ENCODE measurements at regions not wholly inside any gene's neighbourhood (a gene's known extent, or its start where the extent isn't known, plus 50 kb on each side); places are given as distances from the start of the nearest gene placed in this dataset.
"Not testable (repeated sequence)": the region's sequence is repeated elsewhere in the genome, so short reads cannot be mapped to it uniquely, and the experiment has no call there.

DNA sequence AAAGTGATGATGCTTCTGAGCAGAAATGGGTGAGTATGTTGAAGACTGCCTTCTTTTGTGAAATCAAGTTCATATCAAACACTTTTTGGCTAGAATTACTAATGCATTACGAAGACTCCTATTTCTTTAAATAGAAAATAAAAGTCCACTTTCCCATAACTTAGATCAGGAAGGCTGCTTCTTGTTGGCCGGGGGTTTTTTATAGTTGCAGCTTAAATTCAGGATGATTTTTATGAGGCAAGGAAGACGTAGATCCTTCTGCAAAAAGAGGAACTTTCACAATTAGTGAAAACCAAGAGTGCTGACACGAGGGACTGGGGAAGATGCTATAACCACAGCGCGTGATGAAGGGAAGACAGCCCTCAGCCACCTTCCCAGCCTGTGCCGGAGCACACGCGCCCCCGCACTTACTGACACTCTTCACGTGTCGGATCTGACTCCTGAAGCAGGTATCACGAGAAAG lies 206.1 kb upstream of the PRDM1 start:
- DNase-seq (ENCODE audit: low spot score) = peak; percentile 22

- DNase-seq (ENCODE audit: low spot score) = no peak
These were observed 207.0 kb upstream of the PRDM1 start for GRCh38 chr6:105879146-105879545.

DNA sequence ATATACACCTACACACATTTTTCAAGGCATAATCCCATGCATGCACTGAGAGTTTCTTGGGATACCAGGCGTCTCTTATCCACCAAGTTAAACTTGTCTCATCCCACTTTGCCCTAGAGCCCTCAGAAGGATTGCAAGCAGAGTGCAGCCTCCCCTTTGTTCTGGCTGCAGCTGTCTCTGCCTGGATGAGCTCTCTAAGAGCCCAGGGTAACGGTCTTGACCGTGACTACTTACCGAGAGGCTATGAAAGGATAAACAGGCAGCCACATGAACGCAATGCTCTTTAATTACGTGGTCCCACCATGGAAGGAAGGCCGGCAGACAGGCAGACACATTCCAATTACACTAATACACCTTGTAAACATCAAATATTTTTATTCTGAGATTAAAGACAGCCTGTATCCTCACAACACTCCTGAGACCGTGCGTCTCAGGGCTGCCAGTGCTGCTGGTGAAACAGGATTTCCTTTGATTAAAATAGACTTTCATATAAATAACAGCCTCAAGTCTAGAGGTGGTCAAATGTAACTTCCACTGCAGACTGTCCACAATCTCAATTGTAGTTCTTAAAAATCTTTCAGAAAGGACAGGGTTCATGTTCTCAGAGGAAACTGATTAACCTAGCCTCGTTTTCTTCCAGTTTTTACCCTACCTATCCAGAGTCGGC lies 210.0 kb upstream of the PRDM1 start:
- DNase-seq (ENCODE audit: low spot score) = no peak

DNA sequence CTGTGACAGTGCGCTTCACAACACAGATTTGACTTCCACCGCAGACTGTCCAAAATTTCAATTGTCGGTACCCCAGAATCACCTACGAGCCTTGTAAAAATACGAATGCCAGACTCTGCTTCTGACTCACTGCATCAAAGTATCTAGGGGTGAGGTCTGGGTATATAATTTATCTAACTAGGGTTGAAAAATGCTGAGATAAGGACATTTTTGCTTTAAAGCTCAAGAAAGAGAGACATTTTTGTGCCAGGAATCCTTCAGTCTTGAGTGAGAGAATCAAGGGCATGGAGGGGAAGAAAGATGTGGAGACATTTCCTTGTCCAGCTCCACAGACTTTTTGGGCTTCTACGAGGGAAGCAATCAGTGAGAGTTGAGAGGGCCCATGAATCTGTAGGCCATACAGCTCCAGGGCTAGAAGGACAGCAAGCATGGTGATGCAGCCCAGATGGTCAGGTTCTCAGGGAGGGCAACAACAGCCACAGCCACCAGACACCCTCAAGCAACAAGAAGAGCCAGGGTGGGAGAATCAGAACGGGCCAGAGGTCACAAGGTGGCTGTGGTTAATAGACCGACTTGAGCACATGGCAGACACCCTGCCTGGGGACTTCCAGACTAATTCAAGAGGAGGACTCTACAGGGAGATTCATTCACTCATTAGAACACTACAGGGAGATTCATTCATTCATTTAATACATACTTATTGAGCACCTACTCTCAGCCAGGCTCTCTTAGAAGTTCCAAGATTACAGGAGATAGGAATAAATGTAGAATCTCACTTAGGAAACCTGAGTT lies 211.1 kb upstream of the PRDM1 start:
- no peak for DNase-seq (ENCODE audit: low spot score)

DNA sequence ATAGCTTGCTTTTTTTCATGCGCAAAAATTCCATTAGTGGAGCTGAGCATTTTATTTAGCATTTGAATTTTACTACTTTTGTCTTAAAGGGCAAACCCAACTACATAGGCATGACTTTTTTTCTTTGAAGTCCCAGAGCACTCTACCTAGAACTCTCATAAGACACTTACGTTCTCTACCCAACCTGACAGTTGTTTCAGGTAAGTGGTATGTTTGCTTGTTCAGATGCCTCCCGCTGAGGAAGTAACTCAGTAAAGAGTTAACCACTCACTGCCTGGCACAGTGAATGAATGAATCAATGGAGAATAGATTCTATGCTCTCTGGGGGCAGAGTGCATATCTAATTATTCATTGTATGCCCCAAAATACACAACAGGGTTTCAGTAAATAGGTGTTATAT lies 212.3 kb upstream of the PRDM1 start:
- DNase-seq (ENCODE audit: low spot score) = no peak

- DNase-seq (ENCODE audit: low spot score) = no peak
These were observed 212.9 kb upstream of the PRDM1 start for GRCh38 chr6:105873211-105873704.

- DNase-seq (ENCODE audit: low spot score) = no peak
These were observed 213.9 kb upstream of the PRDM1 start for GRCh38 chr6:105872249-105872648.

GRCh38 chr6:105871542-105871941 lies 214.6 kb upstream of the PRDM1 start:
- DNase-seq (ENCODE audit: low spot score) = no peak

GRCh38 chr6:105869835-105870440 lies 216.2 kb upstream of the PRDM1 start:
- DNase-seq (ENCODE audit: low spot score) = no peak

GRCh38 chr6:105868823-105869460 lies 217.2 kb upstream of the PRDM1 start:
- DNase-seq (ENCODE audit: low spot score) = no peak

GRCh38 chr6:105867821-105868220 lies 218.3 kb upstream of the PRDM1 start:
- DNase-seq (ENCODE audit: low spot score) = no peak

GRCh38 chr6:105867277-105867676 lies 218.9 kb upstream of the PRDM1 start:
- no peak for DNase-seq (ENCODE audit: low spot score)

GRCh38 chr6:105862936-105863607 lies 223.1 kb upstream of the PRDM1 start:
- no peak for DNase-seq (ENCODE audit: low spot score)

DNA sequence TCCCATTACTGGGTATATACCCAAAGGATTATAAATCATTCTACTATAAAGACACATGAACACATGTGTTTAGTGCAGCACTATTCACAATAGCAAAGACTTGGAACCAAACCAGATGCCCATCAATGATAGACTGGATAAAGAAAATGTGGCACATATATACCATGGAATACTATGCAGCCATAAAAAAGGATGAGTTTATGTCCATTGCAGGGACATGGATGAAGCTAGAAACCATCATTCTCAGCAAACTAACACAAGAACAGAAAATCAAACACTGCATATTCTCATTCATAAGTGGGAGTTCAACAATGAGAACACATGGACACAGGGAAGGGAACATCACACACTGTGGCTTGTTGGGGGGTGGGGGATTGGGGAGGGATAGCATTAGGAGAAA lies 225.2 kb upstream of the PRDM1 start:
- DNase-seq (ENCODE audit: low spot score) = not testable (repeated sequence)

GRCh38 chr6:105859457-105859856 lies 226.7 kb upstream of the PRDM1 start:
- no peak for DNase-seq (ENCODE audit: low spot score)

- DNase-seq (ENCODE audit: low spot score) = not testable (repeated sequence)
These were observed 227.5 kb upstream of the PRDM1 start for GRCh38 chr6:105858639-105859038.

DNA sequence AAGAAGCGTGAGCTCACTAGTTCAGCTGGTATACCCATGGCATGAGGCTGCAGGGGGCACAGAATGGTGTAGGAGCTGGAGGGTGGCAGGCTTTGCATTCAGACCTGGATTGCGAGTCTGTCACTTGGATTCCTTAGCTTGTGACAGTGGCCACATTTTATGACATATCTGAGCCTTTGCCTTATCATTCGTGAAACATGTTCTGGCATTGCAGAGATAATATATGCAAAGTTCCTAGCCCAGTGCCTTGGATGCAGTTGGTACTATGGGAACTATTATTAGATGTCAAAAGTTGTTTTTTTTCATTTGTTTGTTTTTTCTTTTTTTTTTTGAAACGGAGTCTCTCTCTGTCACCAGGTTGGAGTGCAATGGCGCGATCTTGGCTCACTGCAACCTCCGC lies 230.7 kb upstream of the PRDM1 start:
- DNase-seq (ENCODE audit: low spot score) = no peak

DNA sequence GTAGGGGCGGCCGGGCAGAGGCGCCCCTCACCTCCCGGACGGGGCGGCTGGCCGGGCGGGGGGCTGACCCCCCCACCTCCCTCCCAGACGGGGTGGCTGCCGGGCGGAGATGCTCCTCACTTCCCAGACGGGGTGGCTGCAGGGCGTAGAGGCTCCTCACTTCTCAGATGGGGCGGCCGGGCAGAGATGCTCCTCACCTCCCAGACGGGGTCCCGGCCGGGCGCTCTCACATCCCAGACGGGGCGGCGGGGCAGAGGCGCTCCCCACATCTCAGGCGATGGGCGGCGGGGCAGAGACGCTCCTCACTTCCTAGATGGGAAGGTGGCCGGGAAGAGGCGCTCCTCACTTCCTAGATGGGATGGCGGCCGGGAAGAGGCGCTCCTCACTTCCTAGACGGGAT lies 232.2 kb upstream of the PRDM1 start:
- not testable (repeated sequence) for DNase-seq (ENCODE audit: low spot score)

GRCh38 chr6:105851606-105852005 lies 234.5 kb upstream of the PRDM1 start:
- DNase-seq (ENCODE audit: low spot score) = no peak

DNA sequence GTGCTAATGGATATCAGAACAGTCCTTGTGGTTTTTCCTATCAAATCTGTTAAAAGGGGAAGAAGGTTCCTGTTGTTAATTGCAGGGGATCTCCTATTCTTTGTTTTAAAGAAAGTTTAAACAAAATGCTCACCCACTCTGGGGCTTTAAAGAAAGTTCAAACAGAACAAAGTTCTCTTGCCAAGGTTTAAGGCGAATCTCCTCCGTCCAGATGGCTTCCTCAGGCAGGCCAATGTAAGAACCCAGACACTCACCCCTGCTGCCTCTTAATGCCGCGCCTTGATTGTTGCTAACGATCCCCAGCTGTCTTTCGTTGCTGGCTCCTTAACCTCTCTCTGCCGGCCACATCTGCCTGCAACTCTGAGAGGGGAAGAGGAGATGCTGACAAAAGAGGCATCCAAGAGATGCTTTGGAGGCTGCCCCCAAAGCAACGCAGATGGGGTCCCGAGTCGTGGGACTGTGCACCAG lies 235.0 kb upstream of the PRDM1 start:
- DNase-seq (ENCODE audit: low spot score) = no peak

GRCh38 chr6:105850261-105851112 lies 235.6 kb upstream of the PRDM1 start:
- DNase-seq (ENCODE audit: low spot score) = no peak
